ENCODE measurements at regions not wholly inside any gene's neighbourhood (a gene's known extent, or its start where the extent isn't known, plus 50 kb on each side); places are given as distances from the start of the nearest gene placed in this dataset.

DNA sequence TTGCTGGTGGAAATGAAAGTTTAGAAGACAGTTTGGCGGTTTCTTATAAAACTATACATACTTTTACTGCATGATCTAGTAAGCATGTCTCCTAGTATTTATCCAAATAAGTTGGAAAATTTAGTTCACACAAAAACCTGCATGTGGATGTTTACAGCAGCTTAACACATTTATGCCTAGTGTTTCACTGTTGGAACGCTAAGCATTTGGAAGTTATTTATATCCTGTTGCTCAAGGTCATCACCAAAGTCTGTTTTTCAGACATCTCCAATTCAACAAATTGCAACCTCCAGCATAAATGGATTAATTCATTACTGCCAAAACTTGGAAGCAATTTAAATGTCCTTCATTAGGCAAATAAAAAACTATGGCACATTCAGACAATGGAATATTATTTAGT lies 461.8 kb downstream of the SUCLA2 start:
- TF ChIP-seq, protein P1, sequence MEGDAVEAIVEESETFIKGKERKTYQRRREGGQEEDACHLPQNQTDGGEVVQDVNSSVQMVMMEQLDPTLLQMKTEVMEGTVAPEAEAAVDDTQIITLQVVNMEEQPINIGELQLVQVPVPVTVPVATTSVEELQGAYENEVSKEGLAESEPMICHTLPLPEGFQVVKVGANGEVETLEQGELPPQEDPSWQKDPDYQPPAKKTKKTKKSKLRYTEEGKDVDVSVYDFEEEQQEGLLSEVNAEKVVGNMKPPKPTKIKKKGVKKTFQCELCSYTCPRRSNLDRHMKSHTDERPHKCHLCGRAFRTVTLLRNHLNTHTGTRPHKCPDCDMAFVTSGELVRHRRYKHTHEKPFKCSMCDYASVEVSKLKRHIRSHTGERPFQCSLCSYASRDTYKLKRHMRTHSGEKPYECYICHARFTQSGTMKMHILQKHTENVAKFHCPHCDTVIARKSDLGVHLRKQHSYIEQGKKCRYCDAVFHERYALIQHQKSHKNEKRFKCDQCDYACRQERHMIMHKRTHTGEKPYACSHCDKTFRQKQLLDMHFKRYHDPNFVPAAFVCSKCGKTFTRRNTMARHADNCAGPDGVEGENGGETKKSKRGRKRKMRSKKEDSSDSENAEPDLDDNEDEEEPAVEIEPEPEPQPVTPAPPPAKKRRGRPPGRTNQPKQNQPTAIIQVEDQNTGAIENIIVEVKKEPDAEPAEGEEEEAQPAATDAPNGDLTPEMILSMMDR (IDR thresholded peaks at IDR 0.05) = no peak
- no peak for TF ChIP-seq POLR2A (IDR thresholded peaks at IDR 0.05)
